ENCODE measurements at regions not wholly inside any gene's neighbourhood (a gene's known extent, or its start where the extent isn't known, plus 50 kb on each side); places are given as distances from the start of the nearest gene placed in this dataset.

GRCh38 chr14:101072070-101072469, 168.5 kb upstream of the RTL1 start:
- intact Hi-C loops (cut with micrococcal nuclease; ENCODE audit: unreplicated experiment) (no loop called here), in situ Hi-C loops (cut with HindIII; ENCODE audit: extremely low pct_ligation_motif_present, low pct_unique_long_range_greater_than_20kb) (no loop called here)
- POLR2A ChIA-PET = no interaction called here
- Histone ChIP-seq H3K9me3 (ENCODE audit: low read length) (no peaks in the 10 kb centered on the region), H3K36me3 (replicated peaks in 1 of 2; ENCODE audit: control insufficient read depth in 1 of 2, insufficient read depth in 2 of 2, low read length in 2 of 2) (no peaks in the 10 kb centered on the region), H3K27ac (ENCODE audit: extremely low read length, insufficient read depth, low read length) (no peak overlapping the region), H3K79me2 (ENCODE audit: insufficient read depth, low read length) (no peaks in the 10 kb centered on the region), H3K4me3 (replicated peaks in 1 of 3; ENCODE audit: insufficient read depth in 1 of 3, low read depth in 2 of 3, low read length in 3 of 3) (no peak overlapping the region), H3K27me3 (ENCODE audit: control insufficient read depth in 1 of 2, insufficient read depth in 2 of 2, low read length in 2 of 2) (peaks cover 18 to 99% of the 10 kb centered on the region in 2 experiments; a peak in 4 of 5 replicates), H3K4me2 (ENCODE audit: low read depth, low read length) (no peak overlapping the region), H2AFZ (ENCODE audit: low read length) (no peak overlapping the region), H3K4me1 (ENCODE audit: insufficient read depth, low read length) (no peaks in the 10 kb centered on the region), H3K9ac (ENCODE audit: insufficient read depth, low read depth, low read length) (no peak overlapping the region), H4K20me1 (ENCODE audit: insufficient read depth, low read length) (no peaks in the 10 kb centered on the region)
- FAIRE-seq = no peak
- ATAC-seq = no peak
- TF ChIP-seq PAF1 (CRISPR knock-in tag; IDR thresholded peaks at IDR 0.05) (no peak), THAP8 (CRISPR knock-in tag; IDR thresholded peaks at IDR 0.05; ENCODE audit: borderline replicate concordance) (no peak), POLR2AphosphoS5 (IDR thresholded peaks at IDR 0.05; ENCODE audit: low read depth, low read length) (no peak), ZNF580 (CRISPR knock-in tag; IDR thresholded peaks at IDR 0.05; ENCODE audit: borderline replicate concordance, low read depth) (no peak), ZNF550 (CRISPR knock-in tag; IDR thresholded peaks at IDR 0.05; ENCODE audit: borderline replicate concordance) (no peak), RFXAP (CRISPR knock-in tag; IDR thresholded peaks at IDR 0.05; ENCODE audit: borderline replicate concordance) (no peak), ZNF784 (CRISPR knock-in tag; IDR thresholded peaks at IDR 0.05; ENCODE audit: borderline replicate concordance) (no peak), CEBPG (CRISPR knock-in tag; IDR thresholded peaks at IDR 0.05) (no peak), PITX1 (CRISPR knock-in tag; IDR thresholded peaks at IDR 0.05) (no peak), ZNF597 (CRISPR knock-in tag; IDR thresholded peaks at IDR 0.05) (no peak), ZBTB38 (CRISPR knock-in tag; IDR thresholded peaks at IDR 0.05) (no peak), ZSCAN20 (CRISPR knock-in tag; IDR thresholded peaks at IDR 0.05; ENCODE audit: borderline replicate concordance) (no peak), EEA1 (CRISPR knock-in tag; IDR thresholded peaks at IDR 0.05; ENCODE audit: borderline replicate concordance) (no peak), ZBTB8A (CRISPR knock-in tag; IDR thresholded peaks at IDR 0.05; ENCODE audit: borderline replicate concordance, low read depth) (no peak), ZNF782 (CRISPR knock-in tag; IDR thresholded peaks at IDR 0.05; ENCODE audit: borderline replicate concordance) (no peak), PLSCR1 (CRISPR knock-in tag; IDR thresholded peaks at IDR 0.05; ENCODE audit: borderline replicate concordance) (no peak)
- DNase-seq (ENCODE audit: low spot score) = no peak
- 47% methylated on average over 6 of the region's 10 CpGs for WGBS (ENCODE audit: low lambda C conversion rate)
- no TSS peak for BruUV-seq (replicated peaks)
- CTCF ChIA-PET (ENCODE audit: low intra/inter-chr PET ratio, low total read pairs) = no interaction called here
